Endothelial cell of umbilical vein (primary cell): ENCODE measurements at regions not wholly inside any gene's neighbourhood (a gene's known extent, or its start where the extent isn't known, plus 50 kb on each side); places are given as distances from the start of the nearest gene placed in this dataset.

Experiments used
- BruUV-seq: library from RNA; stranded (reverse); fragments of 400-500 nt; replicated peaks from 2 replicates; lab custom pipeline; 2021; lab: Mats Ljungman, UMichigan
- CTCF ChIA-PET: fragments of 300-600, 350-600 bp; sonication (Branson Sonifier 250); formaldehyde crosslinking; loops from one replicate; lab custom pipeline; 2021; ENCODE audit warnings: antibody characterized with exemption, inconsistent platforms; lab: Charles Lee
- POLR2A ChIA-PET: fragments of 300-600, 350-600 bp; sonication (Branson Sonifier 250); formaldehyde crosslinking; loops from one replicate; lab custom pipeline; 2021; ENCODE audit warnings: antibody characterized with exemption, inconsistent platforms; lab: Charles Lee
- DNase-seq: peaks from one replicate; pipeline ENCODE4 v3.0.0-alpha.2; 2011; ENCODE audit warnings: low read depth, low spot score
- FAIRE-seq: peaks from 2 replicates; lab custom pipeline; 2011; peaks lifted over from hg19 to GRCh38; lab: Jason Lieb, UNC
- H2AFZ ChIP-seq: 2 replicates; pipeline ENCODE4 v1.6.0; 2012; ENCODE audit warnings: low read depth, low read length, control low read depth, inconsistent platforms
- H3K27ac ChIP-seq: 2 replicates; pipeline ENCODE4 v1.5.1; 2011; ENCODE audit warnings: low read depth, mild to moderate bottlenecking, control low read depth, low read length, moderate library complexity; ENCODE audit not compliant: insufficient read depth
- H3K27me3 ChIP-seq, 2 experiments: 2 replicates each; pipeline versions ENCODE4 v1.6.0 to v1.6.1; 2011; ENCODE audit warnings: low read length in 2 of 2, mixed read lengths in 1 of 2; ENCODE audit not compliant: control insufficient read depth in 2 of 2, insufficient read depth in 2 of 2
- H3K36me3 ChIP-seq, 2 experiments: 2 replicates in 1 of 2; 3 replicates in 1 of 2; pipeline ENCODE4 v1.5.1; 2011; ENCODE audit warnings: low read length in 2 of 2, mild to moderate bottlenecking in 1 of 2, moderate library complexity in 1 of 2; ENCODE audit not compliant: control insufficient read depth in 2 of 2, insufficient read depth in 2 of 2; ENCODE audit errors: extremely low read depth in 1 of 2
- H3K4me1 ChIP-seq: 3 replicates; pipeline ENCODE4 v1.5.1; 2011; ENCODE audit warnings: mild to moderate bottlenecking, low read length; ENCODE audit not compliant: control insufficient read depth, insufficient read depth; ENCODE audit errors: extremely low read depth
- H3K4me2 ChIP-seq: 2 replicates; pipeline ENCODE4 v1.6.1; 2011; ENCODE audit warnings: low read length, control low read depth, mixed read lengths; ENCODE audit not compliant: insufficient read depth
- H3K4me3 ChIP-seq, 3 experiments: fragments of 200-600 bp in 1 of 3; sonication (generic), shearing (Covaris generic) in 1 of 3; replicated peaks in 1 of 3; 2 replicates each; pipeline ENCODE4 v1.5.1; 2011 to 2016; ENCODE audit warnings: control low read depth in 3 of 3, low read length in 3 of 3, mild to moderate bottlenecking in 2 of 3, inconsistent platforms in 1 of 3, low read depth in 1 of 3, moderate library complexity in 1 of 3; ENCODE audit not compliant: insufficient read depth in 1 of 3
- H3K79me2 ChIP-seq: 2 replicates; pipeline ENCODE4 v1.6.0; 2012; ENCODE audit warnings: low read length, inconsistent platforms; ENCODE audit not compliant: control insufficient read depth, insufficient read depth
- H3K9ac ChIP-seq: replicated peaks from 2 replicates; pipeline ENCODE3; 2011; ENCODE audit warnings: low read length, control low read depth; ENCODE audit not compliant: insufficient read depth; ENCODE audit errors: extremely low read depth
- H3K9me1 ChIP-seq: replicated peaks from 3 replicates; pipeline ENCODE4 v1.6.0; 2011; ENCODE audit warnings: mild to moderate bottlenecking, low read length; ENCODE audit not compliant: control insufficient read depth, insufficient read depth; ENCODE audit errors: extremely low read depth
- H3K9me3 ChIP-seq: replicated peaks from 2 replicates; pipeline ENCODE4 v1.5.1; 2012; ENCODE audit warnings: low read length, inconsistent platforms; ENCODE audit not compliant: control insufficient read depth, insufficient read depth
- H4K20me1 ChIP-seq: replicated peaks from 2 replicates; pipeline ENCODE3; 2011; ENCODE audit warnings: mild to moderate bottlenecking, low read length; ENCODE audit not compliant: control insufficient read depth, insufficient read depth; ENCODE audit errors: extremely low read depth
- EZH2 ChIP-seq: IDR thresholded peaks from 2 replicates; pipeline ENCODE4 v1.6.1; 2012; ENCODE audit warnings: borderline replicate concordance, low read depth, mild to moderate bottlenecking, moderate library complexity, low read length, inconsistent platforms; ENCODE audit not compliant: severe bottlenecking
- FOS ChIP-seq: IDR thresholded peaks from 2 replicates; pipeline ENCODE4 v1.6.1; 2011; ENCODE audit warnings: mild to moderate bottlenecking, low read length, moderate library complexity, borderline replicate concordance; ENCODE audit not compliant: insufficient read depth
- GATA2 ChIP-seq: IDR thresholded peaks from 2 replicates; pipeline ENCODE4 v1.7.0; 2011; ENCODE audit warnings: low read depth, mild to moderate bottlenecking, moderate library complexity, mixed read lengths, low read length; ENCODE audit not compliant: insufficient read length, insufficient read depth
- JUN ChIP-seq: IDR thresholded peaks from 2 replicates; pipeline ENCODE4 v1.6.1; 2011; ENCODE audit warnings: borderline replicate concordance, low read depth; ENCODE audit not compliant: insufficient read length, insufficient read depth
- MYC ChIP-seq: IDR thresholded peaks from one replicate; pipeline ENCODE4 v1.6.1; 2011; ENCODE audit warnings: mild to moderate bottlenecking, low read depth, low read length
- POLR2A ChIP-seq: IDR thresholded peaks from 2 replicates; pipeline ENCODE4 v1.6.1; 2012; ENCODE audit warnings: low read depth, mild to moderate bottlenecking, control low read depth, low read length
- POLR2AphosphoS5 ChIP-seq: IDR thresholded peaks from 2 replicates; pipeline ENCODE4 v1.6.1; 2012; ENCODE audit warnings: low read depth, mild to moderate bottlenecking, control low read depth, low read length, moderate library complexity; ENCODE audit not compliant: insufficient read depth
- dilution Hi-C: fragments of 300-500 bp; cut with MboI; formaldehyde crosslinking; loops from one replicate; pipeline ENCODE4 v1.15.0; 2019; ENCODE audit warnings: low sequenced_read_pairs; ENCODE audit not compliant: extremely low pct_ligation_motif_present
- intact Hi-C: fragments of 100-400 bp; cut with micrococcal nuclease; formaldehyde crosslinking; loops from one replicate; pipeline ENCODE4 v1.10.0; 2022
- TF ChIP-seq, protein P1 (sequence below): IDR thresholded peaks from 2 replicates; pipeline ENCODE4 v1.6.1; 2011; ENCODE audit not compliant: insufficient read depth, insufficient read length
- TF ChIP-seq, protein P2 (sequence below), 2 donors: IDR thresholded peaks; 1 replicate in 1 of 2; 2 replicates in 1 of 2; pipeline ENCODE4 v1.5.1; 2011; ENCODE audit warnings: low read length in 2 of 2, mild to moderate bottlenecking in 2 of 2, moderate library complexity in 2 of 2, control low read depth in 1 of 2, inconsistent platforms in 1 of 2, low read depth in 1 of 2; ENCODE audit not compliant: insufficient read depth in 1 of 2; ENCODE audit errors: extremely low read depth in 1 of 2

DNA sequence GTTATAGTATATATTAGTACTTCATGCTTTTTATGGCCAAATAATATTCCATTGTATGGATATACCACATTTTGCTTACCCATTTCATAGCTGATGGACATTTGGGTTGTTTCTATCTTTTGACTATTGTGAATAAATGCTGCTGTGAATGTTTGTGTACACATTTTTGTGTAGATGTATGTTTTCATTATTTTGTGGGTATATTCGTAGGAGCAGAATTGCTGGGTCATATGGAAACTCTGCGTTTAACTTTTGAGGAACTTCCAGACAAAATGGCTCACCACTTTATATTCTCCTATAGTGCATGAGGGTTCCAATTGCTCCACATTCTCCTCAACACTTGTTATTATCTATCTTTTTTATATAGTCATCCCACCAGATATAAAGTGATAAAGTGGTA, 88.6 kb downstream of the CCT6B start:
- H4K20me1 ChIP-seq: no peaks in the 10 kb centered on the region
- H2AFZ ChIP-seq: no peak overlapping the region
- no TSS peak for BruUV-seq
- H3K27me3 ChIP-seq: no peaks in the 10 kb centered on the region
- no peaks in the 10 kb centered on the region for H3K36me3 ChIP-seq
- dilution Hi-C loops: no loop called here
- DNase-seq (no peak), FAIRE-seq (no peak)
- no peak overlapping the region for H3K4me2 ChIP-seq
- no peaks in the 10 kb centered on the region for H3K79me2 ChIP-seq
- H3K9me1 ChIP-seq: no peaks in the 10 kb centered on the region
- TF ChIP-seq GATA2 (no peak), POLR2AphosphoS5 (no peak), FOS (no peak), POLR2A (no peak), JUN (no peak), MYC (no peak), EZH2 (no peak)
- TF ChIP-seq, protein P1, sequence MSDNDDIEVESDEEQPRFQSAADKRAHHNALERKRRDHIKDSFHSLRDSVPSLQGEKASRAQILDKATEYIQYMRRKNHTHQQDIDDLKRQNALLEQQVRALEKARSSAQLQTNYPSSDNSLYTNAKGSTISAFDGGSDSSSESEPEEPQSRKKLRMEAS: no peak
- CTCF ChIA-PET: interaction anchor here (1.3 to 1.4 kb wide), 2 partner anchors 11 to 46 kb away, joined by 3 read pairs; no protein-coding TSS in a partner anchor
- H3K9ac ChIP-seq: no peak overlapping the region
- POLR2A ChIA-PET: no interaction called here
- H3K9me3 ChIP-seq: no peaks in the 10 kb centered on the region
- H3K4me1 ChIP-seq: no peaks in the 10 kb centered on the region
- no peak overlapping the region for H3K27ac ChIP-seq
- no peak overlapping the region for H3K4me3 ChIP-seq
- intact Hi-C loops: no loop called here

DNA sequence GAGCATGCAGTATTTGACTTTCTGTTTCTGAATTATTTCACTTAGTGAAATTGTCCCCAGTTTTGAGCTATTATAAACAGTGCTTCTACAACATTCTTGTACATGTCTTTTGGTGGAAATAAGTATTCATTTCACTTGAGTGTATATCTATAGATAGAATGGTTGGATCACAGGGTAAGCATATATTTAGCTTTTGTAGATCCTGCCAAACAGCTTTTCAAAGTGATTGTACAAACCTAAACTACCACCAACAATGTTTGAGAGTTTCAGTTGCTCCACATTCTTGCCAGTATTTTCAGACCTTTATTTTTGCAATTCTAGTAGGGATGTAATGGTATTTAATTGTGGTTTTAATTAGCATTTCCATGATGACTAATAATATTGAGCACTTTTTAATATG, 91.6 kb downstream of the CCT6B start:
- H3K4me2 ChIP-seq: no peak overlapping the region
- no peak overlapping the region for H2AFZ ChIP-seq
- H3K36me3 ChIP-seq: no peaks in the 10 kb centered on the region
- H3K9ac ChIP-seq: no peak overlapping the region
- H3K79me2 ChIP-seq: no peaks in the 10 kb centered on the region
- no peak for DNase-seq
- no peak overlapping the region for H3K27ac ChIP-seq
- no peak for FAIRE-seq
- H3K4me3 ChIP-seq: no peak overlapping the region
- no peaks in the 10 kb centered on the region for H3K9me1 ChIP-seq
- no TSS peak for BruUV-seq
- intact Hi-C loops (no loop called here), dilution Hi-C loops (no loop called here)
- no peaks in the 10 kb centered on the region for H3K4me1 ChIP-seq
- no peaks in the 10 kb centered on the region for H3K27me3 ChIP-seq
- no peaks in the 10 kb centered on the region for H3K9me3 ChIP-seq
- ChIA-PET CTCF (interaction anchor here (1.3 kb wide), 1 partner anchor 28 kb away, joined by 3 read pairs; no protein-coding TSS in a partner anchor), POLR2A (no interaction called here)
- TF ChIP-seq MYC (no peak), POLR2AphosphoS5 (no peak), GATA2 (no peak), POLR2A (no peak), FOS (no peak), EZH2 (no peak), JUN (no peak)
- TF ChIP-seq, protein P1: no peak
- TF ChIP-seq, protein P2, sequence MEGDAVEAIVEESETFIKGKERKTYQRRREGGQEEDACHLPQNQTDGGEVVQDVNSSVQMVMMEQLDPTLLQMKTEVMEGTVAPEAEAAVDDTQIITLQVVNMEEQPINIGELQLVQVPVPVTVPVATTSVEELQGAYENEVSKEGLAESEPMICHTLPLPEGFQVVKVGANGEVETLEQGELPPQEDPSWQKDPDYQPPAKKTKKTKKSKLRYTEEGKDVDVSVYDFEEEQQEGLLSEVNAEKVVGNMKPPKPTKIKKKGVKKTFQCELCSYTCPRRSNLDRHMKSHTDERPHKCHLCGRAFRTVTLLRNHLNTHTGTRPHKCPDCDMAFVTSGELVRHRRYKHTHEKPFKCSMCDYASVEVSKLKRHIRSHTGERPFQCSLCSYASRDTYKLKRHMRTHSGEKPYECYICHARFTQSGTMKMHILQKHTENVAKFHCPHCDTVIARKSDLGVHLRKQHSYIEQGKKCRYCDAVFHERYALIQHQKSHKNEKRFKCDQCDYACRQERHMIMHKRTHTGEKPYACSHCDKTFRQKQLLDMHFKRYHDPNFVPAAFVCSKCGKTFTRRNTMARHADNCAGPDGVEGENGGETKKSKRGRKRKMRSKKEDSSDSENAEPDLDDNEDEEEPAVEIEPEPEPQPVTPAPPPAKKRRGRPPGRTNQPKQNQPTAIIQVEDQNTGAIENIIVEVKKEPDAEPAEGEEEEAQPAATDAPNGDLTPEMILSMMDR (IDR thresholded peaks at IDR 0.05; ENCODE audit: extremely low read depth in 1 of 2, insufficient read depth in 1 of 2, low read depth in 1 of 2, low read length in 2 of 2): no peak
- no peaks in the 10 kb centered on the region for H4K20me1 ChIP-seq
